Activated T-cell treated with anti-CD3 and anti-CD28 coated beads, Interleukin-2, amount 50 U/mL, for 24 hours (primary cell): ENCODE measurements at regions not wholly inside any gene's neighbourhood (a gene's known extent, or its start where the extent isn't known, plus 50 kb on each side); places are given as distances from the start of the nearest gene placed in this dataset.

Experiments used
- DNase-seq: peaks from one replicate; pipeline ENCODE4 v3.0.0-alpha.2; 2020
- H3K27ac Mint-ChIP-seq: 2 replicates; pipeline ENCODE4 v1.8.0; 2020; ENCODE audit warnings: mild to moderate bottlenecking, mixed read lengths
- H3K27me3 Mint-ChIP-seq: 2 replicates; pipeline ENCODE4 v1.8.0; 2020; ENCODE audit warnings: mixed read lengths
- H3K36me3 Mint-ChIP-seq: 2 replicates; pipeline ENCODE4 v1.8.0; 2020; ENCODE audit warnings: low read depth, mixed read lengths
- H3K4me1 Mint-ChIP-seq: 2 replicates; pipeline ENCODE4 v1.8.0; 2020; ENCODE audit warnings: low read depth, mixed read lengths
- H3K4me3 Mint-ChIP-seq: 2 replicates; pipeline ENCODE4 v1.8.0; 2020; ENCODE audit warnings: mild to moderate bottlenecking, moderate library complexity, mixed read lengths
- H3K9me3 Mint-ChIP-seq: 2 replicates; pipeline ENCODE4 v1.8.0; 2020; ENCODE audit warnings: mixed read lengths

GRCh38 chr2:9753665-9754531 lies 89.4 kb upstream of the TAF1B start:
- Mint-ChIP-seq H3K9me3 (no peaks in the 10 kb centered on the region), H3K36me3 (no peaks in the 10 kb centered on the region), H3K27me3 (peaks cover 33% of the 10 kb centered on the region), H3K4me3 (peak overlapping the region; percentile 50), H3K27ac (peak overlapping the region; percentile 96), H3K4me1 (peaks cover 65% of the 10 kb centered on the region)
- DNase-seq: peak; percentile 76

- Mint-ChIP-seq H3K36me3 (no peaks in the 10 kb centered on the region), H3K4me1 (peaks cover 59% of the 10 kb centered on the region), H3K27me3 (peaks cover 34% of the 10 kb centered on the region), H3K27ac (peak overlapping the region; percentile 87), H3K4me3 (peak overlapping the region; percentile 50), H3K9me3 (no peaks in the 10 kb centered on the region)
- no peak for DNase-seq
Measured at GRCh38 chr2:9754532-9754887, 88.8 kb upstream of the TAF1B start.

GRCh38 chr2:9755008-9755407 lies 88.3 kb upstream of the TAF1B start:
- H3K27me3 Mint-ChIP-seq: peaks cover 36% of the 10 kb centered on the region
- peaks cover 61% of the 10 kb centered on the region for H3K4me1 Mint-ChIP-seq
- no peak overlapping the region for H3K27ac Mint-ChIP-seq
- no peak for DNase-seq
- no peaks in the 10 kb centered on the region for H3K36me3 Mint-ChIP-seq
- H3K9me3 Mint-ChIP-seq: no peaks in the 10 kb centered on the region
- H3K4me3 Mint-ChIP-seq: no peak overlapping the region

GRCh38 chr2:9755638-9756037 lies 87.6 kb upstream of the TAF1B start:
- DNase-seq: no peak
- peaks cover 63% of the 10 kb centered on the region for H3K4me1 Mint-ChIP-seq
- H3K27ac Mint-ChIP-seq: no peak overlapping the region
- H3K4me3 Mint-ChIP-seq: no peak overlapping the region
- H3K9me3 Mint-ChIP-seq: no peaks in the 10 kb centered on the region
- H3K27me3 Mint-ChIP-seq: peaks cover 36% of the 10 kb centered on the region
- H3K36me3 Mint-ChIP-seq: no peaks in the 10 kb centered on the region

DNA sequence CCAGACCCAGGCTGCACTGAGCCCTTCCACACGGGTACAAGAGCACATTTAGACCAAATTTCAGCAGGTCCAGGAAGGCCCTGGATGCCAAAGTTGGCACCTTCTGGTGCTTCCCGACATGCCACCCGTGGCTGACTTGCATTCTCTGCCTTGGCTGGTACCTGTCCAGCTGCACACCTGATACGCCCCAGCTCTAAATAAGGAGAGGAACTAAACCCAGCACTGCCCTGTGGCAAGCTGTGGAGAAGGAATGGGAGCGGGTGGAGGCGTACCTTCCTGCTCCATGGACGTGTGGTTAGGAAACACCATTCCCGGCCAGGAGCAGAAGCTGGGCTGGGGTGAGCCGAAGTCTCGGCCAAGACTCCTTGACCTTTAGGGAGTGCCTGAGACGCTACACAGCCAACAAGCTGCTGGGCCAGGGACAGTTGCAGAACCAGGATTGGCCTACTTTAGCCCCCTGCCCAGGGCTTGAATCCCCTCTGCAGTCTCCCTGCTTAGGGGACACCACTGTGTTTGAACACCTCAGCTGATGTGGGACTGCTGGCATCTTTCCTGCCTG lies 86.5 kb upstream of the TAF1B start:
- peaks cover 36% of the 10 kb centered on the region for H3K27me3 Mint-ChIP-seq
- H3K4me3 Mint-ChIP-seq: no peak overlapping the region
- DNase-seq: no peak
- no peak overlapping the region for H3K27ac Mint-ChIP-seq
- H3K4me1 Mint-ChIP-seq: peaks cover 58% of the 10 kb centered on the region
- H3K9me3 Mint-ChIP-seq: no peaks in the 10 kb centered on the region
- no peaks in the 10 kb centered on the region for H3K36me3 Mint-ChIP-seq

- peaks cover 36% of the 10 kb centered on the region for H3K27me3 Mint-ChIP-seq
- no peak overlapping the region for H3K4me3 Mint-ChIP-seq
- no peak for DNase-seq
Measured at GRCh38 chr2:9757501-9758264, 85.6 kb upstream of the TAF1B start.

DNA sequence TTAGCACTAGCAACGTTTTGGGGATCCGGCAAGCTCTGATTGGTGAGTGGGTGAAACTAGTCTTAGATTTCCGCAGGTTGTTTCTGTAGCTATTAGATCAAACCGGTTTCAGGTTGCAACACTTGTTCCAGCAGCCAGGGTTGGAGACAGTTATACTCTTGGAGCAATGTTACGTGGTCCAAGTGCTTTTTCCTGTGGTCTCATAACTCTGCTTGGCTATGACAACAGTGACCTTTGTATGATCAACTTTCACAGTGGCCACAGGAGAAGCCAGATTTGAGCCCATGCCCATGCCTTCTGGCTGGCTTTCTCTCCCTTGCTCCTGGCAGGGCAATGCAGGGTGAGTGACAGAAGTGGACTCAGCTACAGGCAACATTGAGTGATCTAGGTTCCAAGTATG lies 84.5 kb upstream of the TAF1B start:
- Mint-ChIP-seq H3K9me3 (no peaks in the 10 kb centered on the region), H3K36me3 (no peaks in the 10 kb centered on the region), H3K4me1 (peaks cover 45% of the 10 kb centered on the region), H3K27me3 (peaks cover 36% of the 10 kb centered on the region), H3K4me3 (no peak overlapping the region), H3K27ac (no peak overlapping the region)
- DNase-seq: no peak

More at GRCh38 chr2:9757501-9758264, 85.6 kb upstream of the TAF1B start:
- Mint-ChIP-seq H3K9me3 (no peaks in the 10 kb centered on the region), H3K36me3 (no peaks in the 10 kb centered on the region), H3K4me1 (peaks cover 49% of the 10 kb centered on the region), H3K27ac (no peak overlapping the region)

GRCh38 chr2:9760069-9760901 lies 83.0 kb upstream of the TAF1B start:
- Mint-ChIP-seq H3K36me3 (no peaks in the 10 kb centered on the region), H3K9me3 (no peaks in the 10 kb centered on the region), H3K27me3 (peaks cover 33% of the 10 kb centered on the region), H3K4me1 (peaks cover 46% of the 10 kb centered on the region), H3K27ac (peak overlapping the region; percentile 1), H3K4me3 (no peak overlapping the region)
- no peak for DNase-seq

DNA sequence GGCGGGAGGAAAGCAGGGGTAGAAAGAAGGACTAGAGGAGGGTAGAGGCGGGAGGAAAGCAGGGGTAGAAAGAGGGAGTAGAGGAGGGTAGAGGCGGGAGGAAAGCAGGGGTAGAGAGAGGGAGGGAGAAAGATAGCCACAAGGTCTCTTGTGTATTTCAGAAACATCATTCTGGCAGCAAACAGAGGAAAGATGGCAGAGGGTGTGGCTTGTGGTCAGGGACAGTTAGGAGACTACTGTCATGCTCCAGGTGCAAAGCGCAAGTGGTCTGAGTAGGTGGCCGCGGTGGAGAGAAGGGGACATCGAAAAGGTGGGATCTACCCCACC lies 82.4 kb upstream of the TAF1B start:
- peaks cover 44% of the 10 kb centered on the region for H3K4me1 Mint-ChIP-seq
- no peaks in the 10 kb centered on the region for H3K9me3 Mint-ChIP-seq
- no peak for DNase-seq
- H3K27me3 Mint-ChIP-seq: peaks cover 28% of the 10 kb centered on the region
- H3K36me3 Mint-ChIP-seq: no peaks in the 10 kb centered on the region
- peak overlapping the region; percentile 24 for H3K27ac Mint-ChIP-seq
- H3K4me3 Mint-ChIP-seq: no peak overlapping the region

DNA sequence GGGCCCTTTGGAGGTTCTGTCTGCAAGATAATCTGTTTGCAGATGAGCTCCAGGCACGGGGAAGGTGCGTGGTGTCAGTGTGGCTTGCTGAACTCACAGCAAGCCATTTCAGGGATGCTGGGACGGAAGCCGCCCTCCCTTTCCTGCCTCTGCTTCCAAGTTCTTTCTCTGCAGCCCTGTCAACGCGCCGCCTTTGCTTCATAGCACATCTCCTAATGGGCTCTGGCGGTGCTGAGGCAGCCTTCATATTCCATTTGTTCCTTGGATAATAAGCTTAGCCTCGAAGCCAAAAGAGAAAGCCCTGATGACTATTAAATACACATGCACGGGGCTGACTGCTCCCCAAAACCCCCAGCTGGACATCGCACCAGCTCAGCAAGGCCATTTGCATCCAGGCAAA lies 81.7 kb upstream of the TAF1B start:
- H3K4me1 Mint-ChIP-seq: peaks cover 44% of the 10 kb centered on the region
- no peaks in the 10 kb centered on the region for H3K9me3 Mint-ChIP-seq
- H3K27me3 Mint-ChIP-seq: peaks cover 21% of the 10 kb centered on the region
- DNase-seq: no peak
- no peak overlapping the region for H3K4me3 Mint-ChIP-seq
- no peaks in the 10 kb centered on the region for H3K36me3 Mint-ChIP-seq
- no peak overlapping the region for H3K27ac Mint-ChIP-seq

- no peaks in the 10 kb centered on the region for H3K36me3 Mint-ChIP-seq
- H3K27me3 Mint-ChIP-seq: peaks cover 18% of the 10 kb centered on the region
- no peaks in the 10 kb centered on the region for H3K9me3 Mint-ChIP-seq
- H3K4me3 Mint-ChIP-seq: no peak overlapping the region
- H3K27ac Mint-ChIP-seq: no peak overlapping the region
- peaks cover 44% of the 10 kb centered on the region for H3K4me1 Mint-ChIP-seq
- DNase-seq: no peak
Measured at GRCh38 chr2:9762164-9762563, 81.1 kb upstream of the TAF1B start.

GRCh38 chr2:9762941-9763340 lies 80.3 kb upstream of the TAF1B start:
- Mint-ChIP-seq H3K4me1 (peaks cover 38% of the 10 kb centered on the region), H3K4me3 (no peak overlapping the region), H3K36me3 (no peaks in the 10 kb centered on the region), H3K9me3 (no peaks in the 10 kb centered on the region), H3K27me3 (peaks cover 10% of the 10 kb centered on the region), H3K27ac (no peak overlapping the region)
- no peak for DNase-seq

GRCh38 chr2:9763356-9764152 lies 79.7 kb upstream of the TAF1B start:
- Mint-ChIP-seq H3K27ac (no peak overlapping the region), H3K36me3 (no peaks in the 10 kb centered on the region), H3K4me3 (no peak overlapping the region), H3K4me1 (peaks cover 38% of the 10 kb centered on the region), H3K9me3 (no peaks in the 10 kb centered on the region), H3K27me3 (peaks cover 5% of the 10 kb centered on the region)
- DNase-seq: no peak
